ENCODE measurements at regions not wholly inside any gene's neighbourhood (a gene's known extent, or its start where the extent isn't known, plus 50 kb on each side); places are given as distances from the start of the nearest gene placed in this dataset.

DNA sequence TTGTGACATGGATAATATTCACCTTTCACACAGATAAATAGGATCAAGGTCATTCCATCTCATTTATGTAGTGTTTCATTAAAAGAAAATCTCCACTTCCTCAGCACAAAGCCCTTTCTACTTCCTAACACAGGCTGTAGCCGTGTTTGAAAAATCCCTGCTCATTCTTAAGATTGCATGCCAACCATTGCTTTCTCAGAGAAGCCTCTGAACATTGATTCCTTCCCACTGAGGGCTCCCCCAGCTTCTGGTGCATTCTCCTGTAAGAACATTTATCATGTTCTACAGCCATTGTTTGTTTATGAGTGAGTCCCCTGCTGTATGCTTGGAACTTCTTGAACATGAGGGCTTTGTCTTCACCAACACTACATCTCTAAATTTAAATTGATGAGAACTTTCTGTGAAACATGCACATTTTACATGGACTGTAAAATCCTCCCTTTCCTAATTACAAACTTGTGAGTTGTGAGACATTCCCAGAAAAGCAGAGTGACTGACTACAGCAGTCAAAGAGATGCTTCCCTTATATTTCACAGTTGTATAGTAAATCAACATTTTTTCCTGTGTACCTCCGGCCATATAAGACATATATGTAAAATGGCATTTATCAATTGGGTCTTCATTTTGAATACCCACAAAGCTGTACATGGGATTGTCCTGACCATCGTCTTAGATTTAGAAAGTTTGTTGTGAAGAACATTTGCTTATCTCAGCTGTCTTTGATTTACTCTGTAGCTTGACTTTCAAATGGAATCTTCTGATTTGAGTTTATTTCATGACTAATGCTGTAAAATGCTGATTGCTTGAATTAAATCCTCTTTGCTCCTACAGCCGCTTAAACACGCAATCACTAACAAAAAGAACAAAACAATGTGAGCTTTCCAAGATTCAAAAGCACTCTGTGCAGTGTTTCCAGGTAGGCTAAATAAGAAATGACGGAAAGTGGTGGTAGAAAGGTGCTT, 600.5 kb upstream of the SLIT2 start:
- H3T11ph ChIP-seq (ENCODE audit: low read length), result no peak overlapping the region
- H3K27me3 ChIP-seq (ENCODE audit: insufficient read depth, low read length), result no peaks in the 10 kb centered on the region
- no peak overlapping the region for H4K8ac ChIP-seq (replicated peaks; ENCODE audit: insufficient read length, low read depth, low read length)
- no peak overlapping the region for H3K27ac Mint-ChIP-seq
- H3K4ac ChIP-seq (ENCODE audit: low read depth, low read length), result no peak overlapping the region
- no peak overlapping the region for H2BK12ac ChIP-seq (ENCODE audit: insufficient read length, low read depth, low read length)
- no peak overlapping the region for H4K91ac ChIP-seq (ENCODE audit: insufficient read length, low read depth, low read length)
- H3K9me3 ChIP-seq (ENCODE audit: control insufficient read depth, low read depth, low read length), result no peaks in the 10 kb centered on the region
- H3K4me1 ChIP-seq (ENCODE audit: insufficient read depth, low read length), result no peaks in the 10 kb centered on the region
- H3K9me3 Mint-ChIP-seq, result peaks cover 2 to 5% of the 10 kb centered on the region in 2 experiments; a peak in 2 of 5 replicates
- H3K18ac ChIP-seq (ENCODE audit: insufficient read length, low read depth, low read length), result no peak overlapping the region
- no peaks in the 10 kb centered on the region for H3K4me1 Mint-ChIP-seq
- H3K36me3 Mint-ChIP-seq (ENCODE audit: insufficient read depth in 1 of 3, low read depth in 3 of 3), result peaks cover 0 to 4% (median 0%) of the 10 kb centered on the region in 3 experiments; a peak in 2 of 7 replicates
- H3K14ac ChIP-seq (ENCODE audit: insufficient read depth, low read length), result no peak overlapping the region
- no peaks in the 10 kb centered on the region for H3K27me3 Mint-ChIP-seq (ENCODE audit: low read depth)
- H2BK20ac ChIP-seq (ENCODE audit: low read depth, low read length, poor library complexity, severe bottlenecking), result no peak overlapping the region
- H2AK5ac ChIP-seq (ENCODE audit: insufficient read length, low read length), result no peak overlapping the region
- DNase-seq, result no peak
- no peak overlapping the region for H3K4me3 Mint-ChIP-seq
- no peaks in the 10 kb centered on the region for H3K79me2 ChIP-seq (ENCODE audit: insufficient read depth, low read length)
- H3K27ac ChIP-seq (ENCODE audit: insufficient read length, low read depth, low read length), result no peak overlapping the region
- no peak overlapping the region for H3K56ac ChIP-seq (ENCODE audit: insufficient read length, low read depth, low read length)
- H3K79me1 ChIP-seq (ENCODE audit: insufficient read depth, low read depth, low read length, poor library complexity, severe bottlenecking), result no peaks in the 10 kb centered on the region
- no peak overlapping the region for H3K4me2 ChIP-seq (ENCODE audit: insufficient read depth, insufficient read length, low read length)
- no peak overlapping the region for H2BK5ac ChIP-seq (ENCODE audit: insufficient read length, low read length)
- H3K23me2 ChIP-seq (ENCODE audit: insufficient read length, low read depth, low read length, poor library complexity, severe bottlenecking), result no peaks in the 10 kb centered on the region
- H2BK120ac ChIP-seq (ENCODE audit: low read depth, low read length, poor library complexity, severe bottlenecking), result no peak overlapping the region
- no peaks in the 10 kb centered on the region for H4K20me1 ChIP-seq (ENCODE audit: control insufficient read depth, insufficient read depth, insufficient read length)
- no peak overlapping the region for H3K9ac ChIP-seq (ENCODE audit: extremely low read depth, insufficient read length, low read length)
- H3K23ac ChIP-seq (ENCODE audit: insufficient read length, low read depth, low read length), result no peak overlapping the region
- H2AFZ ChIP-seq (ENCODE audit: low read length), result no peak overlapping the region
- WGBS (ENCODE audit: extremely low coverage, insufficient read length, low lambda C conversion rate), result no CpG with 5 or more reads among the region's 6 CpGs
- no peak overlapping the region for H2BK15ac ChIP-seq (ENCODE audit: low read depth, low read length)
- TF ChIP-seq, protein P1, sequence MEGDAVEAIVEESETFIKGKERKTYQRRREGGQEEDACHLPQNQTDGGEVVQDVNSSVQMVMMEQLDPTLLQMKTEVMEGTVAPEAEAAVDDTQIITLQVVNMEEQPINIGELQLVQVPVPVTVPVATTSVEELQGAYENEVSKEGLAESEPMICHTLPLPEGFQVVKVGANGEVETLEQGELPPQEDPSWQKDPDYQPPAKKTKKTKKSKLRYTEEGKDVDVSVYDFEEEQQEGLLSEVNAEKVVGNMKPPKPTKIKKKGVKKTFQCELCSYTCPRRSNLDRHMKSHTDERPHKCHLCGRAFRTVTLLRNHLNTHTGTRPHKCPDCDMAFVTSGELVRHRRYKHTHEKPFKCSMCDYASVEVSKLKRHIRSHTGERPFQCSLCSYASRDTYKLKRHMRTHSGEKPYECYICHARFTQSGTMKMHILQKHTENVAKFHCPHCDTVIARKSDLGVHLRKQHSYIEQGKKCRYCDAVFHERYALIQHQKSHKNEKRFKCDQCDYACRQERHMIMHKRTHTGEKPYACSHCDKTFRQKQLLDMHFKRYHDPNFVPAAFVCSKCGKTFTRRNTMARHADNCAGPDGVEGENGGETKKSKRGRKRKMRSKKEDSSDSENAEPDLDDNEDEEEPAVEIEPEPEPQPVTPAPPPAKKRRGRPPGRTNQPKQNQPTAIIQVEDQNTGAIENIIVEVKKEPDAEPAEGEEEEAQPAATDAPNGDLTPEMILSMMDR (conservative IDR thresholded peaks at IDR 0.05), result no peak
- no peak overlapping the region for H4K5ac ChIP-seq (ENCODE audit: insufficient read length, low read depth, low read length)
